GM06990 (cell line): ENCODE measurements at regions not wholly inside any gene's neighbourhood (a gene's known extent, or its start where the extent isn't known, plus 50 kb on each side); places are given as distances from the start of the nearest gene placed in this dataset.

Experiments used
- DNase-seq: peaks from one replicate; pipeline ENCODE4 v3.0.0-alpha.2; 2011; ENCODE audit not compliant: insufficient read length; ENCODE audit errors: extremely low read depth
- H3K27me3 ChIP-seq: replicated peaks from 2 replicates; pipeline ENCODE4 v1.6.0; 2011; ENCODE audit warnings: low read length; ENCODE audit not compliant: control insufficient read depth, insufficient read depth
- H3K36me3 ChIP-seq: 2 replicates; pipeline ENCODE4 v1.5.1; 2011; ENCODE audit warnings: low read length; ENCODE audit not compliant: control insufficient read depth, insufficient read depth
- H3K4me3 ChIP-seq: replicated peaks from 2 replicates; pipeline ENCODE4 v1.5.1; 2011; ENCODE audit warnings: low read depth, mild to moderate bottlenecking, control low read depth, low read length
- TF ChIP-seq, protein P1 (sequence below): IDR thresholded peaks from 2 replicates; pipeline ENCODE4 v1.5.1; 2011; ENCODE audit warnings: low read length, control low read depth, mild to moderate bottlenecking, inconsistent platforms; ENCODE audit not compliant: insufficient read depth, poor library complexity, severe bottlenecking

DNA sequence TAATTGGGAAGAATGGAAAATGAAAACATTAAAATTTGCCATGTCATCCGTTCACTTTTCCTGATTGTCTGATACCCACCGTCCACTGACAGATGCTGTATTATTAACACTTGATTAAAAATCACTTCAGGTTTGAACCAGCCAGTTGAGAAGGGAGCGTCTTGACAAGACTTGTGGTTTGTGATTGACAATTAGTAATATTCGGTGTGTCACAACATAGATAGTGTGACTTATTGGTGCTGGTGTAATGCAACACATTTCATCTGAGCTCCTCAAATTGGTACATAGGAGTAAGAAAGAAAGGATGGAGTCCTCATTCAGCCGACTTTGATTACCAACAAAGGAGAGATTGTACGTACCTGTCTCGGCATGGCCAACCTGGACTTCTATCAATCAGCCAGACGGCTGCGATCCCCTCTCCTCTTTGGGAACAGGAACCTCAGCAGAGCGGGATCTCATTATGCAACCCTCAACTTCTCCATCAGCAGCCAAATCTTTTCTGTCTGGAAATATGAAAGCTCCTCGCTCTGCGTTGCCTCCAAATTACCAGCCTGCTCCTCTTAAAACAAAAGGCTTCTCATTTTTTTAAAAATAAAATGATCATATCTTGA lies 211.7 kb upstream of the MVB12B start:
- Histone ChIP-seq H3K4me3 (no peak overlapping the region), H3K36me3 (no peaks in the 10 kb centered on the region), H3K27me3 (no peaks in the 10 kb centered on the region)
- no peak for DNase-seq
- TF ChIP-seq, protein P1, sequence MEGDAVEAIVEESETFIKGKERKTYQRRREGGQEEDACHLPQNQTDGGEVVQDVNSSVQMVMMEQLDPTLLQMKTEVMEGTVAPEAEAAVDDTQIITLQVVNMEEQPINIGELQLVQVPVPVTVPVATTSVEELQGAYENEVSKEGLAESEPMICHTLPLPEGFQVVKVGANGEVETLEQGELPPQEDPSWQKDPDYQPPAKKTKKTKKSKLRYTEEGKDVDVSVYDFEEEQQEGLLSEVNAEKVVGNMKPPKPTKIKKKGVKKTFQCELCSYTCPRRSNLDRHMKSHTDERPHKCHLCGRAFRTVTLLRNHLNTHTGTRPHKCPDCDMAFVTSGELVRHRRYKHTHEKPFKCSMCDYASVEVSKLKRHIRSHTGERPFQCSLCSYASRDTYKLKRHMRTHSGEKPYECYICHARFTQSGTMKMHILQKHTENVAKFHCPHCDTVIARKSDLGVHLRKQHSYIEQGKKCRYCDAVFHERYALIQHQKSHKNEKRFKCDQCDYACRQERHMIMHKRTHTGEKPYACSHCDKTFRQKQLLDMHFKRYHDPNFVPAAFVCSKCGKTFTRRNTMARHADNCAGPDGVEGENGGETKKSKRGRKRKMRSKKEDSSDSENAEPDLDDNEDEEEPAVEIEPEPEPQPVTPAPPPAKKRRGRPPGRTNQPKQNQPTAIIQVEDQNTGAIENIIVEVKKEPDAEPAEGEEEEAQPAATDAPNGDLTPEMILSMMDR, result no peak

DNA sequence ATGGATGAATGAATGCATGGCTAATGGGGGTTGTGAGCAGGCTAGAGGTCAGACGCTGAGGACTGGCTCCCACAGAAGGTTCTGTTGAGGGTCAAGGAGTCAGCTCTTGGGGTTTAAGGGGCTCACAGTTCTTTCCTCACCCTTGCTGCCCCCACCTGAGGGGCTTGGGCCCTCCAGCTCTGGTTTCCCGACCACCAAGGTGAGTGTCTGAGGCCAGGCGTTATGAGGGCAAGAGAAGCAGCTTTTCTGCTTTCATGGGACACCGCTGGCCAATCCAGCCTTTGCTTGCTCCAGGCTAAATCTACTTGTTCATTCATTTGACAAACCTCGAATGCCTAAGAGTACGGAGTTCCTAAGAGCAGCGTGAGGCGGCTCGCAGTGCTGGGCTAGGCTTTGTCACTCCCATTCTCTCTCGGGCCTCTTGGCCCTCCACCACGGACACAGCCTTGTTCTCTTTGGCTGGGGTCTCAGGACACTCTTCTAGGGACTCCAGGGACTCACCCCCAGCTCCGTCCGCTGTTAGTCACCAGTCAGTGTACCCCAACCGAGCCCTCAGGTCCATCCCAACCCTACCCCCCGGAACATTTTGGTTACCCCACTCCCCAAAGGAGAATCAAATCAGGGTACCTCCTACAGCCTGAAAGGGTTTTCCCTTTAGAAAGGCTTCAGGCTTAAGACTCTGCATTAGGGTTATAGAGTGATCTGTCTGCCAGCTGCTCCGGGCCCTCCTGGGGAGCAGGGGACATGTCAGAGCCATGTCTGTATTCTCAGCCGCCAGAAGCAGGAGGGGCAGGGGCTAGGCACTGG lies 210.1 kb upstream of the MVB12B start:
- Histone ChIP-seq H3K4me3 (no peak overlapping the region), H3K36me3 (no peaks in the 10 kb centered on the region), H3K27me3 (no peaks in the 10 kb centered on the region)
- TF ChIP-seq, protein P1, result no peak
- DNase-seq, result no peak

DNA sequence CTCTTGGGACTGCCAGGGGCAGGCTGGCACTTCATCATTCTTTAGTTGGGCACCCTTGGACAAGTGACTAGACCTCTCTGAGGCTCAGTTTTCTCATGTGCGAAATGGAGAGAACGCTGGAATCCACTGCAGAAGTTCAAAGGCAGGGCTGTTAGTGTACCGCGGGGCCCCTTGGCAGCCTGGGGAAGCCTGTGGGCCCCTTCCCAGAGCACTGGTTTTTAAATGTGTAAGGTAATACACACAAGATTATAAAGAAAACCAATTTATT lies 209.5 kb upstream of the MVB12B start:
- no peak overlapping the region for H3K4me3 ChIP-seq
- no peaks in the 10 kb centered on the region for H3K27me3 ChIP-seq
- no peaks in the 10 kb centered on the region for H3K36me3 ChIP-seq
- DNase-seq, result no peak
- TF ChIP-seq, protein P1, result no peak

DNA sequence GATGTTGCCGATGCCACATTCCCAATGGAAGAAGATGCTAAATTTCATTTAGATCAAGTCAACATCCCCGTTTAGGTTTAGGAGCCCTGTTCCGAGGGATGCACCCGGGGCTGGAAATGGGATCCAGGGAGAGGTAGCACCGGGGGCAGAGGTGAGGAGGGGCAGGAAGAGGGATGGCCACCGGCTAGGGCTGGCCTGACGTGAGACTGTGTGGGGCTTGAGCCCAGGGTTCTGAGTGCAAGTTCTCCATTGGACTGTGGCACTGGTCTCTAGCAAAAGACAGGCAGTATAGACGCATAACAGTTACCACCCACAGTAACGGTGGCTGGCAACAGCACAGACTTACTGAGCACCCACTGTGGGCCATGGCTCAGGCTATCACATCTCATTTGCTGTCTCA lies 209.0 kb upstream of the MVB12B start:
- H3K4me3 ChIP-seq, result no peak overlapping the region
- TF ChIP-seq, protein P1, result no peak
- no peak for DNase-seq
- H3K27me3 ChIP-seq, result no peaks in the 10 kb centered on the region
- no peaks in the 10 kb centered on the region for H3K36me3 ChIP-seq

DNA sequence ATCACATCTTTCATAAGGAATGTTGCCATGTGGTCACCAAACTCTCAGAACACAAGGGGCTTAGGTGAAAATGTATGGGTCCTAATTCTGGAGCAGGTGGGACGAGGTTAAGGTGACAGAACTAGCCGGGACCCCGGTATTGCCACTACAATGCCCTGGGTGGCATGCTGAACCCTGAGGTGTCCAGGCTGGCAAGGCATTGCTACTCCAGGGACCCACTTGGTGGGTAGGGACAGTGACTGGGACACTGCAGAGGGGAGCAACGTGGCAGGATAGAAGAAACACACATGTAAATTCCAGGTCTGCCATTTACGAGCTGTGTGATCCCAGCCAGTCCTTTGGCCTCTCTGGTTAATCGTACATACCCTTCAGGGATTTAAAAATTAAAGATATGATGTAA lies 206.9 kb upstream of the MVB12B start:
- Histone ChIP-seq H3K36me3 (no peaks in the 10 kb centered on the region), H3K27me3 (no peaks in the 10 kb centered on the region), H3K4me3 (no peak overlapping the region)
- TF ChIP-seq, protein P1, result no peak
- DNase-seq, result no peak
